GM12873 (cell line): ENCODE measurements at regions not wholly inside any gene's neighbourhood (a gene's known extent, or its start where the extent isn't known, plus 50 kb on each side); places are given as distances from the start of the nearest gene placed in this dataset.

ENCODE experiments used
- TF ChIP-seq, protein P1 (sequence below): IDR thresholded peaks from 2 replicates; pipeline ENCODE4 v1.5.1; 2012; ENCODE audit warnings: low read depth, mild to moderate bottlenecking, moderate library complexity, low read length, control low read depth; ENCODE audit not compliant: insufficient read depth; ENCODE audit errors: missing control alignments

DNA sequence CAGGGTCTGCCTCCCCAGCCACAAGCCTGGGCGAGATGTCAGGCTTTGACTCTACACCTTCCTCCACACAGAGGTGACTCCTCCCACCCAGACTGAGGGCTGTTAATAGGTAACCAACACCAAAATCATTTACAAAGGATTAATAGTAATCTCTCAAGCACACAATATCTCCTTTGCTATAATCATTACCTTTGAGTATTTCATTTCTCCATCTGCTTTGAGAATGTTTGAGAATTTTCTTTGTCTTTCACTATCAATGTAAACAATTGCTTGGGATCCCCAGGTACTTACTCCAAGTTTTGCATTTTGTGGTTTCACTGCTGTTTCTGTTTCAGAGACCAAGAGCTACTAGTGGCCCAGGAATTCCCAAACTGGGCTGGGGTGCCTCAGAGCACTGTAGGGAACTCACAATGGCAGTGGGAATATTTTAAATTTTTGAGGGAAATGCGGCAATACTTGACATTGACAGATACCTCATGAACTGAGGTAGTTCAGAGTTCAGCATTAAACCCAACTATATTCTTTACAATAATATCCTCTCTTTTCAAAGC is 166.4 kb upstream of the MGAT5 start:
- TF ChIP-seq, protein P1, sequence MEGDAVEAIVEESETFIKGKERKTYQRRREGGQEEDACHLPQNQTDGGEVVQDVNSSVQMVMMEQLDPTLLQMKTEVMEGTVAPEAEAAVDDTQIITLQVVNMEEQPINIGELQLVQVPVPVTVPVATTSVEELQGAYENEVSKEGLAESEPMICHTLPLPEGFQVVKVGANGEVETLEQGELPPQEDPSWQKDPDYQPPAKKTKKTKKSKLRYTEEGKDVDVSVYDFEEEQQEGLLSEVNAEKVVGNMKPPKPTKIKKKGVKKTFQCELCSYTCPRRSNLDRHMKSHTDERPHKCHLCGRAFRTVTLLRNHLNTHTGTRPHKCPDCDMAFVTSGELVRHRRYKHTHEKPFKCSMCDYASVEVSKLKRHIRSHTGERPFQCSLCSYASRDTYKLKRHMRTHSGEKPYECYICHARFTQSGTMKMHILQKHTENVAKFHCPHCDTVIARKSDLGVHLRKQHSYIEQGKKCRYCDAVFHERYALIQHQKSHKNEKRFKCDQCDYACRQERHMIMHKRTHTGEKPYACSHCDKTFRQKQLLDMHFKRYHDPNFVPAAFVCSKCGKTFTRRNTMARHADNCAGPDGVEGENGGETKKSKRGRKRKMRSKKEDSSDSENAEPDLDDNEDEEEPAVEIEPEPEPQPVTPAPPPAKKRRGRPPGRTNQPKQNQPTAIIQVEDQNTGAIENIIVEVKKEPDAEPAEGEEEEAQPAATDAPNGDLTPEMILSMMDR = no peak

- TF ChIP-seq, protein P1 = no peak
Observed at GRCh38 chr2:134089454-134089853, 164.4 kb upstream of the MGAT5 start.

GRCh38 chr2:134097740-134098139 is 156.1 kb upstream of the MGAT5 start:
- TF ChIP-seq, protein P1 = no peak

GRCh38 chr2:134098321-134098720 is 155.6 kb upstream of the MGAT5 start:
- TF ChIP-seq, protein P1 = no peak

- TF ChIP-seq, protein P1 = no peak
Observed at GRCh38 chr2:134099273-134099672, 154.6 kb upstream of the MGAT5 start.

DNA sequence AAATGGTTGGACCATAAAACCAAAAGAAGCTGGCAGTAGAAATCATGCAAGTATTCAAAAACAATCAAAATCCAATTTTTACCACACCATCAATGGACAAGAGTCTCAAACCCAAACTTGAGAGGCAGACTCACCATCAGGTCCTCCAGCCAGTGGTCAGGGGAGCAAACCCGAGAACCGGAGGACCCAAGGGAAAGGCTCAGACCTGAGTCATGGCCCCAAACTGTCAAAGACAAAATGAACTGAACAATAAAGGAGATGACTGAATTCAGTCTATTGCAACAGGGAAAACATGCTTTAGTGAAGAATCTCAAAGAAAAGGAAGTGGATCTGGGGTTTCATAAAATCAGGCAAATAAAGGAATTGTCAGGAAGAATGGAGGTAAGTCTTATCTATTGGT is 150.7 kb upstream of the MGAT5 start:
- TF ChIP-seq, protein P1 = no peak

DNA sequence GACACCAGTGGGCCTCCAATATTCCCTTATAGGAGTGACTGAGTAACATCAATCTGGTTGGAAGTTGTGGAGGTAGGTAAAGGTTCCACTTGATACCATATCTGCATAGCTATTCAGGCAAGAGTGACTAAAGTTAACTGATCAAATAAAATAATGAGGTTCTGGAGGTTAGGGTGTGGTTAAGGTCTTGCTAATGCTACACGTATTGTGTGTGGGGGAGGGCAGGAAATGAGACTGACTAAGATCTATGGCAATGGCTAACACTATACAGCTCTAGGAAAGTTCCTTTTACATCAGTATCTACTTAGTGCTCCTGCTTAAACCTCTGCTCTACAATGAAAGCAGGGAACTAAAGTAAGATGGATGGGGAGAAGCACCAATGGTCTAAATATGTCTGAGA is 149.1 kb upstream of the MGAT5 start:
- TF ChIP-seq, protein P1 = no peak

DNA sequence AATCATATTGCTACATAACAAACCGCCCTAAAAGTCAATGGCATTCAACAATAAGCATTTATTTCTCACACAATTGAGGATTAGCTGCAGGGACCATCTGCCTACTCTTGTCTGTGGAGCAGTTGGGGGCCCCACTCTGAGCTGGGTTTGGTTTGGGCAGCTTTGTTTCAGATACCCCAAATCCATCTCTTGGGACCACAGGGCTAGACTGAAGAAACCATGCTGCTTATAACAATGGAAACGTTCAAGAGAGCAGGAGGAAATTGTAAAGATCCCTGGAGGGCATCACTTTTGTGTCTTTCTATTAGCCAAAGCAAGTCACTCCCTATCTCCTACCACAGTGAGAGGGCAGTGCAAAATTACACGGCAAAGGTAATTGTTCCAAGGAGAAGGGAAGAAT is 146.5 kb upstream of the MGAT5 start:
- TF ChIP-seq, protein P1 = no peak
